HG02759 (cell line): ENCODE measurements at regions not wholly inside any gene's neighbourhood (a gene's known extent, or its start where the extent isn't known, plus 50 kb on each side); places are given as distances from the start of the nearest gene placed in this dataset.

Source experiments
- ATAC-seq: cut with Tn5 transposase; IDR thresholded peaks from one replicate; pipeline ENCODE4 v1.9.1; 2021; ENCODE audit warnings: mild to moderate bottlenecking, moderate library complexity; ENCODE audit not compliant: unreplicated experiment

- ATAC-seq, result no peak
These were observed 280.2 kb upstream of the CLINT1 start for GRCh38 chr5:158139161-158139560.

GRCh38 chr5:158135682-158136179, 276.8 kb upstream of the CLINT1 start:
- ATAC-seq, result no peak

- ATAC-seq, result no peak
These were observed 274.4 kb upstream of the CLINT1 start for GRCh38 chr5:158133369-158133768.

- ATAC-seq, result no peak
These were observed 268.6 kb upstream of the CLINT1 start for GRCh38 chr5:158127536-158127935.

- ATAC-seq, result no peak
These were observed 267.8 kb upstream of the CLINT1 start for GRCh38 chr5:158126442-158127405.

- ATAC-seq, result no peak
These were observed 265.8 kb upstream of the CLINT1 start for GRCh38 chr5:158124606-158125316.

GRCh38 chr5:158123595-158123994, 264.6 kb upstream of the CLINT1 start:
- ATAC-seq, result no peak

GRCh38 chr5:158121678-158122077, 262.7 kb upstream of the CLINT1 start:
- no peak for ATAC-seq

GRCh38 chr5:158120760-158121159, 261.8 kb upstream of the CLINT1 start:
- no peak for ATAC-seq

GRCh38 chr5:158119961-158120723, 261.2 kb upstream of the CLINT1 start:
- no peak for ATAC-seq

- ATAC-seq, result no peak
These were observed 258.7 kb upstream of the CLINT1 start for GRCh38 chr5:158117467-158118160.

GRCh38 chr5:158116965-158117364, 258.0 kb upstream of the CLINT1 start:
- no peak for ATAC-seq

- no peak for ATAC-seq
These were observed 256.5 kb upstream of the CLINT1 start for GRCh38 chr5:158115468-158115867.

GRCh38 chr5:158108177-158108576, 249.2 kb upstream of the CLINT1 start:
- no peak for ATAC-seq

GRCh38 chr5:158100373-158100888, 241.5 kb upstream of the CLINT1 start:
- no peak for ATAC-seq

- ATAC-seq, result no peak
These were observed 240.7 kb upstream of the CLINT1 start for GRCh38 chr5:158099571-158100105.

- ATAC-seq, result no peak
These were observed 237.9 kb upstream of the CLINT1 start for GRCh38 chr5:158096835-158097234.

GRCh38 chr5:158086856-158087255, 227.9 kb upstream of the CLINT1 start:
- ATAC-seq, result no peak

GRCh38 chr5:158084292-158084691, 225.3 kb upstream of the CLINT1 start:
- no peak for ATAC-seq

- no peak for ATAC-seq
These were observed 223.8 kb upstream of the CLINT1 start for GRCh38 chr5:158082696-158083287.
